Neuronal stem cell (in vitro differentiated cells): ENCODE measurements at regions not wholly inside any gene's neighbourhood (a gene's known extent, or its start where the extent isn't known, plus 50 kb on each side); places are given as distances from the start of the nearest gene placed in this dataset.

Source experiments
- DNase-seq: peaks from one replicate; pipeline ENCODE4 v3.0.0-alpha.2; 2013; ENCODE audit warnings: low spot score
- H2AFZ ChIP-seq: one replicate; pipeline ENCODE4 v1.6.1; 2013; ENCODE audit warnings: mild to moderate bottlenecking, low read length, inconsistent platforms
- H2AK5ac ChIP-seq: 2 replicates; pipeline ENCODE4 v1.6.1; 2013; ENCODE audit warnings: low read depth, mild to moderate bottlenecking, inconsistent platforms, low read length, moderate library complexity, mixed read lengths
- H2BK120ac ChIP-seq: 2 replicates; pipeline ENCODE4 v1.6.1; 2013; ENCODE audit warnings: low read depth, mild to moderate bottlenecking, inconsistent platforms, low read length, moderate library complexity, mixed read lengths
- H2BK12ac ChIP-seq: one replicate; pipeline ENCODE4 v1.6.1; 2013; ENCODE audit warnings: low read length, inconsistent platforms
- H2BK15ac ChIP-seq: 2 replicates; pipeline ENCODE4 v1.6.1; 2013; ENCODE audit warnings: mild to moderate bottlenecking, low read length, inconsistent platforms, mixed read lengths
- H2BK5ac ChIP-seq: one replicate; pipeline ENCODE4 v1.6.1; 2013; ENCODE audit warnings: inconsistent platforms, mild to moderate bottlenecking, low read length, moderate library complexity
- H3K14ac ChIP-seq: one replicate; pipeline ENCODE4 v1.6.1; 2013; ENCODE audit warnings: low read length, inconsistent platforms
- H3K18ac ChIP-seq: 2 replicates; pipeline ENCODE4 v1.6.1; 2013; ENCODE audit warnings: low read length, inconsistent platforms
- H3K23ac ChIP-seq: 2 replicates; pipeline ENCODE4 v1.6.1; 2013; ENCODE audit warnings: low read depth, mild to moderate bottlenecking, mixed read lengths, low read length, inconsistent platforms; ENCODE audit not compliant: poor library complexity
- H3K27ac ChIP-seq: replicated peaks from 3 replicates; pipeline ENCODE4 v1.5.1; 2013; ENCODE audit warnings: low read length, inconsistent platforms
- H3K27me3 ChIP-seq, 3 experiments: 2 replicates each; pipeline ENCODE4 v1.6.1; 2013; ENCODE audit warnings: low read length in 3 of 3, mild to moderate bottlenecking in 2 of 3, inconsistent platforms in 1 of 3, low read depth in 1 of 3, mixed read lengths in 1 of 3, moderate library complexity in 1 of 3; ENCODE audit not compliant: control insufficient read depth in 3 of 3, insufficient read depth in 3 of 3
- H3K36me3 ChIP-seq, 2 donors: replicated peaks in 1 of 2; 2 replicates each; pipeline ENCODE4 v1.6.1; 2013; ENCODE audit warnings: low read length in 2 of 2; ENCODE audit not compliant: control insufficient read depth in 2 of 2, insufficient read depth in 2 of 2
- H3K4ac ChIP-seq: 2 replicates; pipeline ENCODE4 v1.6.1; 2013; ENCODE audit warnings: inconsistent platforms, mild to moderate bottlenecking, low read length, moderate library complexity
- H3K4me1 ChIP-seq, 2 donors: 1 replicate in 1 of 2; 2 replicates in 1 of 2; pipeline ENCODE4 v1.6.1; 2013; ENCODE audit warnings: low read length in 2 of 2, low read depth in 1 of 2; ENCODE audit not compliant: control insufficient read depth in 2 of 2, insufficient read depth in 1 of 2
- H3K4me2 ChIP-seq: one replicate; pipeline ENCODE4 v1.6.1; 2013; ENCODE audit warnings: mild to moderate bottlenecking, low read length, inconsistent platforms; ENCODE audit not compliant: insufficient read depth, poor library complexity, severe bottlenecking
- H3K4me3 ChIP-seq, 2 donors: 2 replicates each; pipeline ENCODE4 v1.5.1; 2013; ENCODE audit warnings: low read length in 2 of 2, mild to moderate bottlenecking in 2 of 2, inconsistent platforms in 1 of 2, moderate library complexity in 1 of 2
- H3K79me1 ChIP-seq: one replicate; pipeline ENCODE4 v1.6.1; 2013; ENCODE audit warnings: low read depth, mild to moderate bottlenecking, inconsistent platforms, low read length, moderate library complexity
- H3K9ac ChIP-seq: one replicate; pipeline ENCODE4 v1.6.1; 2013; ENCODE audit warnings: mild to moderate bottlenecking, low read depth, low read length, inconsistent platforms; ENCODE audit not compliant: poor library complexity
- H3K9me3 ChIP-seq, 2 donors: replicated peaks in 1 of 2; 2 replicates each; pipeline versions ENCODE3 to v1.6.1; 2013; ENCODE audit warnings: low read length in 2 of 2, mild to moderate bottlenecking in 2 of 2, inconsistent platforms in 1 of 2, low read depth in 1 of 2, mixed read lengths in 1 of 2, moderate library complexity in 1 of 2; ENCODE audit not compliant: control insufficient read depth in 2 of 2, insufficient read depth in 1 of 2
- H4K8ac ChIP-seq: one replicate; pipeline ENCODE4 v1.6.1; 2013; ENCODE audit warnings: low read depth, mild to moderate bottlenecking, inconsistent platforms, low read length, moderate library complexity
- H4K91ac ChIP-seq: one replicate; pipeline ENCODE4 v1.6.1; 2013; ENCODE audit warnings: low read length, low read depth, mild to moderate bottlenecking, inconsistent platforms; ENCODE audit not compliant: poor library complexity
- WGBS, 2 donors: extraction: QIAGEN DNeasy Blood & Tissue Kit; methylation state at CpG; one replicate each; pipeline ENCODE4 v1.1.7; 2013; ENCODE audit warnings: missing lambda C conversion rate in 2 of 2, mixed read lengths in 1 of 2; ENCODE audit not compliant: insufficient read length in 2 of 2, insufficient replicate concordance in 1 of 2; ENCODE audit errors: extremely low coverage in 2 of 2; 5-methylcytosine and 5-hydroxymethylcytosine counted together

- Histone ChIP-seq H4K8ac (no peak overlapping the region), H3K36me3 (no peaks in the 10 kb centered on the region), H3K4me1 (peaks cover 0 to 2% of the 10 kb centered on the region in 2 donors), H2AFZ (no peak overlapping the region), H2BK5ac (no peak overlapping the region), H4K91ac (no peak overlapping the region), H3K18ac (no peak overlapping the region), H2BK12ac (no peak overlapping the region), H3K27me3 (no peaks in the 10 kb centered on the region), H3K4ac (no peak overlapping the region), H2AK5ac (no peak overlapping the region), H2BK15ac (no peak overlapping the region), H3K23ac (no peak overlapping the region), H3K9me3 (no peaks in the 10 kb centered on the region), H3K4me2 (no peak overlapping the region), H3K9ac (no peak overlapping the region), H3K14ac (no peak overlapping the region), H3K79me1 (no peaks in the 10 kb centered on the region), H2BK120ac (no peak overlapping the region), H3K4me3 (no peak overlapping the region), H3K27ac (no peak overlapping the region)
- DNase-seq, result no peak
- WGBS, 2 donors, result no CpG with 5 or more reads among the region's 5 CpGs
Measured at GRCh38 chr2:18842836-18843235, 253.5 kb upstream of the NT5C1B start.

- no peak overlapping the region for H2BK5ac ChIP-seq
- H2AFZ ChIP-seq, result no peak overlapping the region
- no peaks in the 10 kb centered on the region for H3K79me1 ChIP-seq
- no peak overlapping the region for H3K14ac ChIP-seq
- H3K23ac ChIP-seq, result no peak overlapping the region
- no peak overlapping the region for H2AK5ac ChIP-seq
- H3K4ac ChIP-seq, result no peak overlapping the region
- H3K9me3 ChIP-seq, result no peaks in the 10 kb centered on the region
- H3K9ac ChIP-seq, result no peak overlapping the region
- no peak overlapping the region for H4K8ac ChIP-seq
- no peak overlapping the region for H2BK15ac ChIP-seq
- no peak overlapping the region for H4K91ac ChIP-seq
- H2BK12ac ChIP-seq, result no peak overlapping the region
- no peaks in the 10 kb centered on the region for H3K27me3 ChIP-seq
- H3K36me3 ChIP-seq, result no peaks in the 10 kb centered on the region
- DNase-seq, result no peak
- H3K27ac ChIP-seq, result no peak overlapping the region
- no CpG with 5 or more reads among the region's 4 CpGs for WGBS, 2 donors
- no peak overlapping the region for H3K18ac ChIP-seq
- no peak overlapping the region for H2BK120ac ChIP-seq
- no peak overlapping the region for H3K4me3 ChIP-seq
- H3K4me2 ChIP-seq, result no peak overlapping the region
- H3K4me1 ChIP-seq, result peaks cover 0 to 2% of the 10 kb centered on the region in 2 donors
Measured at GRCh38 chr2:18841248-18842150, 252.1 kb upstream of the NT5C1B start.

- no peak overlapping the region for H3K9ac ChIP-seq
- DNase-seq, result no peak
- no peak overlapping the region for H3K4me2 ChIP-seq
- H3K79me1 ChIP-seq, result no peaks in the 10 kb centered on the region
- no CpG with 5 or more reads among the region's 1 CpG for WGBS, 2 donors
- no peak overlapping the region for H2BK5ac ChIP-seq
- no peak overlapping the region for H3K4me3 ChIP-seq
- H3K4me1 ChIP-seq, result no peaks in the 10 kb centered on the region
- H3K14ac ChIP-seq, result no peak overlapping the region
- H3K4ac ChIP-seq, result no peak overlapping the region
- no peak overlapping the region for H2BK120ac ChIP-seq
- H3K18ac ChIP-seq, result no peak overlapping the region
- H4K91ac ChIP-seq, result no peak overlapping the region
- no peak overlapping the region for H3K27ac ChIP-seq
- no peak overlapping the region for H2BK12ac ChIP-seq
- H2BK15ac ChIP-seq, result no peak overlapping the region
- H2AK5ac ChIP-seq, result no peak overlapping the region
- no peaks in the 10 kb centered on the region for H3K9me3 ChIP-seq
- H3K27me3 ChIP-seq, result no peaks in the 10 kb centered on the region
- H4K8ac ChIP-seq, result no peak overlapping the region
- H3K36me3 ChIP-seq, result no peaks in the 10 kb centered on the region
- H3K23ac ChIP-seq, result no peak overlapping the region
- H2AFZ ChIP-seq, result no peak overlapping the region
Measured at GRCh38 chr2:18837240-18837639, 247.9 kb upstream of the NT5C1B start.

GRCh38 chr2:18836436-18836835, 247.1 kb upstream of the NT5C1B start:
- Histone ChIP-seq H3K9me3 (no peaks in the 10 kb centered on the region), H4K8ac (no peak overlapping the region), H2BK15ac (no peak overlapping the region), H2BK12ac (no peak overlapping the region), H3K14ac (no peak overlapping the region), H3K23ac (no peak overlapping the region), H3K9ac (no peak overlapping the region), H3K27ac (no peak overlapping the region), H3K4me2 (no peak overlapping the region), H3K4ac (no peak overlapping the region), H3K36me3 (no peaks in the 10 kb centered on the region), H2BK5ac (no peak overlapping the region), H3K4me3 (no peak overlapping the region), H2AFZ (no peak overlapping the region), H3K18ac (no peak overlapping the region), H2AK5ac (no peak overlapping the region), H3K79me1 (no peaks in the 10 kb centered on the region), H3K4me1 (peaks cover 0 to 2% of the 10 kb centered on the region in 2 donors), H2BK120ac (no peak overlapping the region), H3K27me3 (no peaks in the 10 kb centered on the region), H4K91ac (no peak overlapping the region)
- no CpG with 5 or more reads among the region's 4 CpGs for WGBS, 2 donors
- no peak for DNase-seq
